ENCODE measurements at regions not wholly inside any gene's neighbourhood (a gene's known extent, or its start where the extent isn't known, plus 50 kb on each side); places are given as distances from the start of the nearest gene placed in this dataset.
"Not testable (repeated sequence)": the region's sequence is repeated elsewhere in the genome, so short reads cannot be mapped to it uniquely, and the experiment has no call there.

- no peak for DNase-seq
Measured at GRCh38 chr14:58961045-58961731, 227.3 kb upstream of the DAAM1 start.

- no peak for DNase-seq
Measured at GRCh38 chr14:58963873-58964597, 224.4 kb upstream of the DAAM1 start.

GRCh38 chr14:58964598-58964928 lies 223.9 kb upstream of the DAAM1 start:
- no peak for DNase-seq

GRCh38 chr14:58965601-58966000 lies 222.9 kb upstream of the DAAM1 start:
- DNase-seq: no peak

GRCh38 chr14:58966997-58967396 lies 221.5 kb upstream of the DAAM1 start:
- no peak for DNase-seq

GRCh38 chr14:58969951-58970751 lies 218.3 kb upstream of the DAAM1 start:
- peak; percentile 27 for DNase-seq

- DNase-seq: no peak
Measured at GRCh38 chr14:58972233-58973017, 216.0 kb upstream of the DAAM1 start.

GRCh38 chr14:58977366-58977765 lies 211.1 kb upstream of the DAAM1 start:
- peak; percentile 37 for DNase-seq

- peak; percentile 67 for DNase-seq
Measured at GRCh38 chr14:58978343-58978742, 210.1 kb upstream of the DAAM1 start.

GRCh38 chr14:58979325-58979724 lies 209.1 kb upstream of the DAAM1 start:
- DNase-seq: no peak

- no peak for DNase-seq
Measured at GRCh38 chr14:58981840-58982239, 206.6 kb upstream of the DAAM1 start.

- DNase-seq: no peak
Measured at GRCh38 chr14:58985786-58986185, 202.7 kb upstream of the DAAM1 start.

- DNase-seq: no peak
Measured at GRCh38 chr14:58987591-58987990, 200.9 kb upstream of the DAAM1 start.

- no peak for DNase-seq
Measured at GRCh38 chr14:58992935-58993334, 195.5 kb upstream of the DAAM1 start.

GRCh38 chr14:58994130-58994529 lies 194.3 kb upstream of the DAAM1 start:
- no peak for DNase-seq

GRCh38 chr14:59004012-59004411 lies 184.5 kb upstream of the DAAM1 start:
- DNase-seq: peak; percentile 41

GRCh38 chr14:59006179-59006578 lies 182.3 kb upstream of the DAAM1 start:
- not testable (repeated sequence) for DNase-seq

- DNase-seq: no peak
Measured at GRCh38 chr14:59009967-59010366, 178.5 kb upstream of the DAAM1 start.

GRCh38 chr14:59013672-59014298 lies 174.7 kb upstream of the DAAM1 start:
- no peak for DNase-seq

GRCh38 chr14:59015482-59015881 lies 173.0 kb upstream of the DAAM1 start:
- no peak for DNase-seq

GRCh38 chr14:59017285-59017965 lies 171.0 kb upstream of the DAAM1 start:
- no peak for DNase-seq

GRCh38 chr14:59018460-59018859 lies 170.0 kb upstream of the DAAM1 start:
- no peak for DNase-seq

Measured in fibroblast of upper back skin (primary cell).